GM19240 (cell line): ENCODE measurements at regions not wholly inside any gene's neighbourhood (a gene's known extent, or its start where the extent isn't known, plus 50 kb on each side); places are given as distances from the start of the nearest gene placed in this dataset.

Source experiments
- DNase-seq: peaks from one replicate; pipeline ENCODE4 v3.0.0; 2011; ENCODE audit warnings: low spot score; ENCODE audit not compliant: insufficient read length

DNA sequence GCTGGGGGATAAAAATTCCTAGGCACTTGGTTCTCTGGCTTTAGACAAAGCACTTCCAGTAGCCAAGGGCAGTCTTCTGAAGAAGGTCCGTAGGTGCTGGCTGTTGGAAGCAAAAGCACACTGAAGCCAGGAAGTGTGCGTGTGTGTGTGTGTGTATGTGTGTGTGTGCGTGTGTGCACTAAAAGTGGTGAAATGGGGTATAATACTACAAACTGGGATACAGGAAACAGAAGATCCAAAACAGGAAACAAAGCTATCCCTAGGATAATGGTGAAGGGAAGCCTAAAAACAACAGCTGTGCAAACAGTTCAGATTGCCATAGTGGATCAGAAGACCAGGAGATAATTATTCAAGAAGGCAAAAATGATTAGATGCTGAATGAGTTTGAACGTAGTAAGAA lies 103.4 kb downstream of the IL20RB start:
- DNase-seq, result no peak

DNA sequence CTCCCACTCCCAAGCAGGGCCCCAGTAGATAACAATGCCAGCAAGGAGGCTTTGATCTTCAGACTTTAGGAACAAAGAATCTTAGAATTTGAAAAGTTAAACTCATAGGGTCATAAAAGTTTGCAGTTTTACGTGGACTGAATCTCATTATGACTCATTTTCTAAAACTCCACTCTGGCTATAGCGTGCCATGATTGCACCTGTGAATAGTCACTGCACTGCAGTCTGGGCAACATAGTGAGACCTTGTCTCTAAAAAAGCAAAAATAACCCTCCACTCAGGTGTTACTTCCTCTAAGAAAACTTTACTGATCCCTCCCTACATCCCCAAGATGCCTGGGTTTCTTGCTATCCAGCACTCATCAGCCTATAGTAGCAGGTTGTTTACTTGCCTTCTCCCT lies 104.5 kb downstream of the IL20RB start:
- DNase-seq, result no peak

DNA sequence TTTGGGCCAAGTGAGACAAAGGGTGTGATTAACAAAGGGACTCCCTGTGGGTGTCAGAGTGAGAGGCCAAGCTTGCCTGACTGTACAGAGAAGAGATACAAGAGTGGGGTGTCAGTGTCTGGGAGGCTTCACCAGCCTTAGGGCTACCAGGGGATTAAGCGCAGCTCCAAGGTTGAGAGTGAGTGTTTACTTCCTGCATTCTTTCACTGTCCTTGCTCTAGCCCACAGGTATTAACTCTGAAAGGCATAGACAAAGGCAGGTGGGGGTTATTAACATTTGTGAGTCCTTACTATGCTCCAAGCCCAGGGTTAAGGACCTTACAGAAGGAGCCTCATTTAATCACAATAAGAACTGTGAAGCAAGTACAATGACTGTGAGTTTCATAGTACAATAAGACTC lies 107.6 kb downstream of the IL20RB start:
- DNase-seq, result no peak

DNA sequence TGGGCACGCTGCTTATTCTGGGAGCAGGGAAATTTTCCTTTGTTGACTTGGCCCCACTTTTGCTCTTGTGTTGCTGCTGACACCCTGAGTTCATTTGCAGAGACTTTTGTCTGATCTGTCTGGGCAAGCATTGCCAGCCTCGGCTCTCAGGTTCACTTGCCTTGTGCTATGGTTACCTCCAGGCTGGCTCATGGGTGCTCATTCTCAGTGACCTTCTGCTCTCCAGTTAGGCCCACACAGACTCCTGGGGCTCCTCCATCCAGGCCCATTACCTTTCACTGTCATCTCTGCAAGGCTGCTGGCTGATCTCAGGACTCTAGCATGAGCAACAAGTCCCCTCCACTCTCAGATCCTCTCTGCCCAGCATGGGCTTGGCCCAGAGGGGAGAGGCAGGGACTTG lies 108.3 kb downstream of the IL20RB start:
- DNase-seq, result no peak

DNA sequence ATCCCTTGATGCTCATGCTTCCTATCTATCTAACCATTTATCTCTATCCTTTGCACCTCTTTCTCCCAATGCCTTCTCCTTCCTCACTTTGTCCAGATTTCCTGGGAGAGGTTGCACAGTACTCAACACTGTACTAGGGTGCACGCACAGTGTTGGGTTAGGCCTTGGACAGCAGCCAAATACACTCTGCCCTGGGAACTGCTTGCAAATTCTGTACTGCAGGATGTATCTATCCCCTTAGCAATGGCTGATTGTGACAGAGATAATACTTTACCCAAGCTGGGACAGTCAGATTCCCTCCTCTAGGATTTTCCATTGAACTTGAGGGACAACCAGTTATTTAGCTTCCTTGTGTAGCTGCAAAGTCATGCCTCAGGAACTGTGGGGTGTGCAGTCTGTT lies 113.3 kb downstream of the IL20RB start:
- no peak for DNase-seq

DNA sequence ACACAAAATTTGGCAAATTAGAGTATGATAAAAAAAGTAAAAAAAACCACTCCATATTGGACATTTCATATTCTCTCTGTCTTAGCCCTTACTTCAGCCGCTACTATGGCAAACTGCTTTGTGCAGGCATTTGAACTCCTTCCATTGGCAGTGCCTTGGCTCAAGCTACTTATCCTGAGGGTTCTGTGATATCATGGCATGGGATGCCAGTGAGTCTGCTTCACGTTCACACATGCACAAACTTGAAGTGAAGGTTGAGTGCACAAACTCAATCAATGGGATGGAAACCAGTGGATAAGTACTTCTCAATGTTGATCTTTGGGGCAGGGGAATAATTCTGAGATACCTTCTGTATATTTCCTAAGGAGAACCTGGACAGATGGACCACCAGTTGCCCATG lies 117.2 kb downstream of the IL20RB start:
- DNase-seq, result no peak

DNA sequence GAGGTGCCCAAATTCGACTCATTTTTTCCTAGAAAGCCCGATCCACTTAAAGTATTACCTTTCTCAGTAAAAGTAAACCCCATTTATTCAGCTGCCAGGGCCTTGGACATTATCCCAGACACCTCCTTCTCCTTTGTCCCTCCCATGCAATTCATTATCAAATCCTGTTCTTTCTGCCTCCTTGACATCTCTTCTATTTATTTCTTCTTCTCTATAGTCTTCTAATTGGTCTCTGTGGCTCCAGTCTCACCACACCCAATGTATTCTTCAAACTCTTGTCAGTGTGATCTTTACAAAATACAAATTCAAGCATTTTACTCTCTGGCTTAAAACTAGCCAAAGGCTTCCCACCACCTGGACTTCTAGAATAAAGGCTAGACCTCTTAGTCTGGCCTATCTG lies 120.3 kb downstream of the IL20RB start:
- DNase-seq, result no peak

DNA sequence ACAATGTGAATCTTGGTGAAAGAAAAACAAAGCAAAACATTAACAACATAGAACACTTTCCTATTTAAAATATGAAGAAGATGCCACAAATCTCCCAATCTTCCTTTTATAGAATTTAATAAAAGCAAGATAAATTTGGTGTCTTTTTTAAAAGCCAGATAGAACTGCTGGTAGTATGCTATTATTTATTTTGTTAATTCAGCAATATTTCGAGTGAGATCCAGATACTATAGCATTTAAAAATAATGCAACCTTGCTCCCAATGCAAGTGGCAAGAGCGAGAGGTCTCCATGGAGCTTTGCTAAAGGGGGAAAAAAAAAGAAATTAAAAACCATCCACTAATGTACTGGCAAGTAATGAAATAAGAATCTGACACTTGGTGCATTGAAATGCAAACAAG lies 121.8 kb downstream of the IL20RB start:
- DNase-seq, result no peak

DNA sequence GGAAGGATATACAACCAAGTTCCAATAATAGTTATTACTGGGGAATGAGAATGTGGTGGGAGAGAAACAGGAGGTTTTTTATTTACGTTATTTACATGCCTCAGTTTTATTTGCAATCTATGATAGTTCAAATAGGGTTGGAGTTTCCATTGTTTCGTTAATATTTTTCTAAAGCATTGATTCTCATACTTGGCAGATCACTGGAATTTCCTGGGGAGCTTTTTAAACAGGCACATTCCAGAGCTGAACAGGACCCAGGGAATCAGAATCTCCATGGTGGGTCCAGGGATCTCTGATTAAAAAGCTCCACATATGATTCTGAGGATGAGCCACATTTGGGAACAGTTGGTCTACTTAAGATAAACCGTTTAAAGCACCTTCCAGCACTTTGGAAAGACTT lies 123.9 kb downstream of the IL20RB start:
- no peak for DNase-seq

DNA sequence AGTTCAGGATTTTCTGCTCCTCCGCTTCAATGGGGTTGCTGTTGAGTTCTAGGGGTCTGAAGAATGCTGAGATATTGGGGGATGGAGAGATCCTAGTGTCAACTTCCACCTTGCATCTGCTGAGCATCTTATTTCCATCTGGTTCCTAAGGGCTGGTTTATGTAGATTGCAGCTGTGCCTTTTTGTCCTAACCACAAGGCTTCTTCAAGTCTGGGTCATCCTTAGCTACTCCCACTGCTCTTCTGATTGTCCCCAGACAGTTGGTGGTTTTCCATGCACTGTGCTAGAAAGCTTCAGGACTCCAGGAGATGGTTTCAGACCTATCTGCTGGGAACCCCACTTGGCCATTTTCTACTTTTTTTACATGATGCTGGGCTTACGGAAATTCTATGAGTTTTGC lies 125.0 kb downstream of the IL20RB start:
- no peak for DNase-seq

DNA sequence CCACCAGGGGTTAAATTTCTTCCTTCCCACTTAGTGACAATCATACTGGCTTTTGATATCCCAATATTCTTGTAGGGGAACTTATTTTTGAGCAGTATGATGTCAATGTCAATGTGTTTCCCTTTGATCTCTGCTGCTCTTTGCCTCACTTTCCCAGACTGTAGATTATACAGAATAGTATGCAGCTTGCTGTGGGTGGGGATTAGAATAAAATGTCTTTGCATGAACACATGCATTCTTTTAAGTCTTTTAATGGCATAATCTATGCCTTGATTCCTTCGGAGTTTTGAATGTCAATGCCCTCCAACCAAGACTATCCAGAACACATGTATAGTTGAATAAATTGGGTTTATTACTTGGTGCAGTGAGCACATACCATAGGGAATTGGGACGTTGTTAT lies 125.5 kb downstream of the IL20RB start:
- no peak for DNase-seq

DNA sequence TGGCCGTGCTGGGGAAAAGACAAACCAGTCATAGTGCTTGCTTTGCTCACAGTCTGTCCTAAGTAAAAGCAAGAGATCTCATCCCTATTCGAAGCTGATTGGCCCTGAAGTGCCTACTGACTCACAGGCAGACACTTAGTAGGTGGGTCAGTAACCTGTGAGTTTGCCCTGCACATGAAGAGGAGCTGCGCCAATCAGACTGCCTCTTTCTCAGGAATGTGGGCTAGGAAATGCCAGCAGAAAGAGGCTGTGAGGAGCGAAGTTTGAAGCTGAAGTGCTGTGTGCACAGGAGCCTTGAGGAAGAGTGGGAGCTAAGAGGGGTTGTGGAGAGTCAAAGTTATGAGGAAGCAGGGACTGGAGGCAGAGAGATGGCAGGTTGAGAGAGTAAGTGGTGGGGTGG lies 126.8 kb downstream of the IL20RB start:
- no peak for DNase-seq

DNA sequence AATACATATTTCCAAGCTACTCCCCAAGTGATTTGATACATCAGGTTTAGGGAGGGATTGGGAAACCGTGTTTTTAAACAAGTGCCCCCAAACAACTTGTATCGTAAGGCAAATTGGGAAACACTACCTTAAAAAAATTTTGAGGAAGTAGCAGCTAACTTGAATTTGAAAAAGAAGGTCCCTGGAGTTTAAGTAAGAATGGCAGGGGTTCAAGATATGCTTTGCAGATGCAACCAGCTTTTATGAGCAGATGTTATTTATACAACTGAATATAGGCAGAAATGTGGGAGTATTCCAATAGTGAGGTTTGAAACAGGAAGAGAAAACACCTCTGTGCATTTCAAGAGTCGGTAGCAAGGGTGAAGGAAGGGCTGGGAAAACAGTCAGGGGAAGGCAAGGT lies 139.6 kb downstream of the IL20RB start:
- no peak for DNase-seq

DNA sequence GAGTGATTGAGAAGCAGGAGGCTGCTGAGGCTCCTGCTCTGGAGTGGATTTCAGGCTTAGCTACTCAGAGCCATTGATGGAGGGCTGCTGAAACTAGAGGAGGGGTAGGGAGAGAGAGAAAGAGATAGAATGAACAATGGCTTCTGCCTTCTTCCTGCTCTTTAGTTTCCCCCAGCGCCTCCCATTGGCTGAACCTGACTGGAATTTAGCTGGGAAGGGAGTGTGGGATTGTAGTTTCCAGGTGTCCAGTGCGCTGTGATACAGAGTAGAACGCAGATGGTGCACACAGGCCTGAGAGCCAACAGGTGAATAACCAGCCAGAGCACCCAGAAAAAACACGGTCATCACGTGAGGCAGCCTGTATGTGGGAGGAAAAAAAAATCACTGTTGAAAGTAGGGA lies 140.1 kb downstream of the IL20RB start:
- no peak for DNase-seq

DNA sequence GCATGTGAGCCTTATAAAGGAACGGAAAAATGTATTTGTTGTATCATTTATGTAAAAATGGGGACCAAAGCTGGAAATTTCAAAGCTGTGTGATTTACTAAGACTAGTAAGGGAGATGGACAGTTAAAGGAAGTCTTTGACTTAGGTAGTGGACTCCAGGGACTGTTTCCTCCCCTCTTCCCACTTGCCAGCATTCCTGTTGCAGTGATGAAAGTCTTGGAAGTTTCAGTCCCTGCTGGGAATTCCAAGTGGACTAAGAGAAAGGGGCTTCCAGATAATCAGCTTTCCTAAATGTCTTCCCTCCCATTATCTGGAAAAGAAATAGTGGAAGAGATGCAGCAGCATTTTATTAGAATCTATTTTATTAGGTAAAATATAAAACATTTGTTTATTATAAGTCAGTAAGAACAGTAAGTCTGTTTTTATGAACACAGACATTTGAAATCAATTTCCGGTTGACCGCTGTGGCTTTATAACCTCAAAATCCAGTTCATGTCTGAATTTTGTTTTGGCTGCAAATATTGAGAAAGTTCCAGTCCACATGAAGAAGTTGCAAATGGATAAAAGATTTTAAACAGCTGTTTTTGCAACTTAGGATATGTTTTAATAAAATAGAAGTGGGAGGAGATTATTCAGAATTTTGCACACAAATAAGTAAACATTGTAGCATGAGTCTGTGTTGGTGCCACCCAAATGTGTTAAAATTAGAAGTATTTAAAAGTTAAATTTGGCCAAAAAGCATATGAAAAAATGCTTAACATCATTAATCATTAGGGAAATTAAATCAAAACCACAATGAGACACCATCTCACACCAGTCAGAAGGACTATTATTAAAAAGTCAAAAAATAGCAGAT lies 141.8 kb downstream of the IL20RB start:
- no peak for DNase-seq

DNA sequence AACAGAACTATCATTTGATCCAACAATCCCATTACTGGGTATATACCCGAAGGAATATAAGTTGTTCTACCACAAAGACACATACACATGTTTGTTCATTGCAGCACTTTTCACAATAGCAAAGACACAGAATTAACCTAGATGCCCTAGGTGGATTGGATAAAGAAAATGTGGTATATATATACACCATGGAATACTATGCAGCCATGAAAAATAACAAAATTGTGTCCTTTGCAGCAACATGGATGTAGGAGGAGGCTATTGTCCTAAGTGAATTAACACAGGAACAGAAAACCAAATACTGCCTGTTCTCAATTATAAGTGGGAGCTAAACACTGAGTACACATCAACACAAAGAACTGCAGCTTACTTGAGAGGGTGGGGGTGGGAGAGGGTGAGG lies 142.5 kb downstream of the IL20RB start:
- DNase-seq, result no peak

DNA sequence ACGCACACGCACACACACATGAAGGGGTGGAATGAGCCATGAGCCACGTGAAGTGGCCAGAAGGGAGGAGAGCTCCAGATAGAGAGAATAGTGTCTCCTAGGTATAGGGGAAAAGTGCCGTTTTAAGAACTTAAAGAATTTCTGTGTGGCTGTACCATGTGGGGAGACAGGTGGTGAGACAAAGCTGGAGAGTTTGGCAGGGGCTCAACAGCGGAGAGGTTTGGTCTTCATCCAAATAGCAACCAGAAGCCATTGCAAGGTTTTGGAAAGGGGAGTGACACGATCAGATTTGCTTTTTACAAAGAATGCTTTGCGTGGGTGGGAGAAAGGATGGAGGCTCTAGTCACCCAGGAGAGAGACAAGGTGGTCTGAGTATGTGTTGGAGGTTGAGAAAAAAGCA lies 146.0 kb downstream of the IL20RB start:
- DNase-seq, result no peak

DNA sequence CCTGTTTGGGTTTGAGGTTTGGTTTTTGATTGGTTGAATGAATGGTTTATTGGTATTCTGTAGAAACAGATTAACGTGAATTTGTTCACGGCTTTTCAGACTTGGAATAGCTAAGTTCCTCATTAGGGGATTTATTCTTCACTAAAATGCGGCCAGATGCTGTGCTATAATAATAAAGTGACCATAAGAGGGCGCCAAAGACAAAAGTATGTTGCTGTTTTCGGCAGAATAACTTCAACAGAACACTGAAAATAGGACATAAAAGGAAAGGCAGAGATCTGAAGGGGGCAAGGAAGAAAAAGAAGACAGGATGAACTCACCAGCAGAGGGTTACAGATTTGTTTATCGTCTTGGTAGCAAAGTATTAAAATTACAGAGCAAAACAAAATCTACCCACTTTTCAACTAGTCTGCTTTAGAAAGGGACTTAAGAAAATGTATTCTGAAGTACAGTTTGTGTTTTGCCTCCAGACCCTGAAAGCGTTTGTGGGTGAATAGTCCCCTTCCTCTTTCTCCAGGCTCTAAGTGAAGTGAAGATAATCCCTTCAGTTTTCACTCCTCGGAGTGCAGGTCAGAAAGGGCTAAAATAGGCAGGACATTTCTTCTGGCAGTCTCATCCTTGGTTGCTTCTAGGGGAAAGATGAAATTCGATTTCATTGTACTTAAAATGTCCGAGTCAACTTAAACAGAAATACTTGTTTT lies 147.6 kb downstream of the IL20RB start:
- DNase-seq, result peak; percentile 4

DNA sequence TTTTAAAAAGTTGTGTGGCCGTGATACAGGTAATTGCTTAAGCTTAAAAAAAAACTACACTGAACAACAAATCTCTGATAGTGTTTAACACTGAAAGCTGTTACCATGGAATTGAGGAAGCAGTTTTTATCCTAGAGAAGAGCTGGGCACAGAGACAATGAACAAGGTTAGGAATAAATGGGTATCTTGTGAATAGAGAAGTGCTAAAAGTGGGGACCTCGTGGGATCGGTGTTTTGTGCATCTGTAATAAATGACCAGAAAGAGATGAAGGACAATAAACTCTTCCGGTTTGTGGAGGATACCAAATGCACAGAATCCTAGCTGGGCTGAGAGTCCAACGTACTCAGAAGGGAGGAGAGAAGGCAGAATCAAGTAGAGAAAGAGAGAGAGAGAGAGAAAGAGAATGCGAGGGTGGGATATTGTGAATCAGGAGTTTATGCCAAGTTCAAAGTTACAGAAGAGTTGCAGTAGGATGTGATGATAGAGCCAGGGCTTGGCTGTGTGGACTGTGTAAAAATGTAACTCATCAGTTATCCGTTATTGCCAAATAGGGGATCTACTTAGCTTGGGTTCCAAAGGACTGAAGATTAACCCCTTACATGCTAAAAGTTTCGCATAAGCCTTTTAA lies 148.9 kb downstream of the IL20RB start:
- DNase-seq, result no peak

DNA sequence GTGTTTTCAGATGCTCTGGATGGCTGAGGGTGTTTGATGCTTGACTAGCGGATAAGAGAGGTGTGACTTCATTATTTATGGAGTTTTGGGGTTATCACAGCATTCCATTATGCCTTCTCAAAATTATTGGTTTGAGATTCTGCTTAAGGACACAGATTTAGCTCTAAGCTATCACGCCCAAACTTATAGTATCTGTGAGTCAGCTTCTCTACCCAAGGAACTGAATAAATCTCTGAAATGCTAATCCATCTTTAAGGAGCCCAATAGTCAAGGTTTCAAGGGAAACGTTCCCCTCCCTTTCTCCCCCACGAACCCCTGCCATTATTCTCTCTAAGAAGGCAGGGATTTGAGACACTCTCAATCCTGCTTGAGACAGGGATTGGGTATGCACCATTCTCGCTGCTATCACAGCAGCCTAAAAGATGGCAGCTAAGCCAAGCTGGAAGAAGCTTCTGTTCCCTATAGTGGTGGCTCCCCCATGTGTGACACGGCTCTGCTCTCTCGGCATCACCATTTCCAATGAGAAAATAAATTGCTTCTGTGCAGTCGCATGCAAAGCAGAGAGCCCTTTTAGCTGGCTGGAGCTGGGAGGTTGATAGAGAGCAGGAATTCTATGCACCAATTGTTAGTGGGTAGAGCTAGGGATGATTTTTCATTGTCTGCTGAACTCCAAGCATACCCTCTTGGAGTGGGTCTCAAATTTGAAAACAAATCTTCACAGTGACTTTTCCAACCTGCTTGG lies 151.1 kb downstream of the IL20RB start:
- DNase-seq, result no peak

DNA sequence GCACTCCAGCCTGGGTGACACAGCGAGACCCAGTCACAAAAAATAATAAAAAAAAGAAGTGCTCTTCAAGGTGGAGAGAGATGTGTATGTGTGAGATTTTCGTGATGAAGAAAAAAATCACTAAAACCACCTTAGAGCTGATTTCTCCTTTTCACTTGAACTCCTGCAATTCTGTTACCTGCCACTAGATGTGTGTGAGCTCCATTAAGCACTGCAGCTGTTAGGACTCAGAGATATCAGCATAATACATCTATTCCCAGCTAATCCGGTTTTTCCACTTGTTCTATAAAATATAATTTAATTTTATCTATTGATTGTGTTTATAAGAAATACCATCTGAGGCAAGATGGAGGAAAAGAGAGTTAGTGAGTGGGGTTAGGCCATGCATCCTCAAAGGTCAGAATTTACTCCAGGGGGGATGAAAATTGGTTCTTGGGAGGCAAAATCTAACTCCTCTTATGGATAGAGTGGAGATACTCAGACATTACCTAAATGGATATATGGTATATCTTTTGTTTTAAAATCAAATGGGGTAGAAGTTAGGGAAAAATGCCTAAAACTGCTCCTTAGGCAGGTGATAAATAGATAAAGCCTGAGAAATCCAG lies 152.7 kb downstream of the IL20RB start:
- peak; percentile 8 for DNase-seq
